ENCODE measurements at regions not wholly inside any gene's neighbourhood (a gene's known extent, or its start where the extent isn't known, plus 50 kb on each side); places are given as distances from the start of the nearest gene placed in this dataset.

GRCh38 chr2:71933467-71934319, 214.0 kb downstream of the CYP26B1 start:
- TF ChIP-seq CTCF (IDR thresholded peaks at IDR 0.05), result no peak
- no peak for ATAC-seq (ENCODE audit: insufficient number of reproducible peaks, low FRiP score, low read depth)
- H3K27me3 ChIP-seq (replicated peaks; ENCODE audit: insufficient read depth), result no peaks in the 10 kb centered on the region
- H3K27ac ChIP-seq, result no peak overlapping the region
- DNase-seq (ENCODE audit: low spot score), result no peak
- H3K4me3 ChIP-seq, result no peak overlapping the region
- H3K4me1 ChIP-seq (ENCODE audit: control insufficient read depth in 1 of 2, low read depth in 2 of 2), result peaks cover 4 to 19% of the 10 kb centered on the region in 2 donors
- H3K36me3 ChIP-seq, result no peaks in the 10 kb centered on the region
- H3K9me3 ChIP-seq, result no peaks in the 10 kb centered on the region

DNA sequence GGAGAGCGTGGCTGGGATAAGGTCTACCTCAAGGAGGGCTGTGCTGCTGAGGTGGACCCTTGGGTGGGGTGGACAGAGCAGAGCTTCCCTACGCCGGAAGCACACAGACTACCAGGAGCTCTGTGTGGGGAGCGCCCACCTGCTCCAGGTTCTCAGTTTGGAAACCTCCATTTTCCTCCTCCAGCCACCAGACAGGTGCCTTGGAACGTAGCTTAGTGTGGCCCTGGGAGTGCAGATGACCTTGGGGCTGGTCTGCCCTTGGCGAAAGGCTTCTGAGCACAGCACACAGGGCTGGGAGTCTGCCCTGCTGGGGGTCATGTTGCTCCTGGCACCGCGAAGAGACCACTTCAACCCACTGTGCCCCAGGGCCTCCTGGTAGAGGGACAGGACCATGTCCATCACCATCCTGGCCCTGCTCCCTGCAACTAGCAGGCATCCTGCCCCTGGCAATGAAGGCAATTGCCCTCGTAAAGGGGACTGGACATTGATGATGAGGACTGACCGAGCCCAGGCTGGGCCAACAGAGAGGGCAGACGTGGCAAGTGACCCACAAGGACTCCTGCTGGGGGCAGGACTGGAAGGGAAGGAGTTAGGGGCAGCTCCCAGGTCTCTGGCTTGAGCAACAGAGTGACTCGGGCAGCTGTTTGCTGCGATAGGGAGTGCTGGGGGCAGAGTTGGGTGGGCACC, 214.7 kb downstream of the CYP26B1 start:
- Histone ChIP-seq H3K9me3 (no peaks in the 10 kb centered on the region), H3K36me3 (no peaks in the 10 kb centered on the region), H3K27me3 (replicated peaks; ENCODE audit: insufficient read depth) (no peaks in the 10 kb centered on the region), H3K27ac (no peak overlapping the region), H3K4me1 (ENCODE audit: control insufficient read depth in 1 of 2, low read depth in 2 of 2) (peaks cover 4 to 19% of the 10 kb centered on the region in 2 donors), H3K4me3 (no peak overlapping the region)
- ATAC-seq (ENCODE audit: insufficient number of reproducible peaks, low FRiP score, low read depth) (no peak), DNase-seq (ENCODE audit: low spot score) (no peak)
- no peak for TF ChIP-seq CTCF (IDR thresholded peaks at IDR 0.05)

- H3K9me3 ChIP-seq, result no peaks in the 10 kb centered on the region
- TF ChIP-seq CTCF (IDR thresholded peaks at IDR 0.05), result no peak
- H3K27me3 ChIP-seq (replicated peaks; ENCODE audit: insufficient read depth), result no peaks in the 10 kb centered on the region
- H3K4me1 ChIP-seq (ENCODE audit: control insufficient read depth in 1 of 2, low read depth in 2 of 2), result peaks cover 4 to 19% of the 10 kb centered on the region in 2 donors
- no peak for ATAC-seq (ENCODE audit: insufficient number of reproducible peaks, low FRiP score, low read depth)
- H3K4me3 ChIP-seq, result no peak overlapping the region
- no peaks in the 10 kb centered on the region for H3K36me3 ChIP-seq
- no peak for DNase-seq (ENCODE audit: low spot score)
- H3K27ac ChIP-seq, result no peak overlapping the region
Measured at GRCh38 chr2:71932037-71932779, 215.5 kb downstream of the CYP26B1 start.

- H3K4me3 ChIP-seq, result no peak overlapping the region
- H3K36me3 ChIP-seq, result no peaks in the 10 kb centered on the region
- H3K27me3 ChIP-seq (replicated peaks; ENCODE audit: insufficient read depth), result no peaks in the 10 kb centered on the region
- DNase-seq (ENCODE audit: low spot score), result no peak
- no peak for ATAC-seq (ENCODE audit: insufficient number of reproducible peaks, low FRiP score, low read depth)
- peaks cover 4 to 7% of the 10 kb centered on the region in 2 donors for H3K4me1 ChIP-seq (ENCODE audit: control insufficient read depth in 1 of 2, low read depth in 2 of 2)
- no peak overlapping the region for H3K27ac ChIP-seq
- no peaks in the 10 kb centered on the region for H3K9me3 ChIP-seq
- no peak for TF ChIP-seq CTCF (IDR thresholded peaks at IDR 0.05)
Measured at GRCh38 chr2:71930049-71930681, 217.5 kb downstream of the CYP26B1 start.

DNA sequence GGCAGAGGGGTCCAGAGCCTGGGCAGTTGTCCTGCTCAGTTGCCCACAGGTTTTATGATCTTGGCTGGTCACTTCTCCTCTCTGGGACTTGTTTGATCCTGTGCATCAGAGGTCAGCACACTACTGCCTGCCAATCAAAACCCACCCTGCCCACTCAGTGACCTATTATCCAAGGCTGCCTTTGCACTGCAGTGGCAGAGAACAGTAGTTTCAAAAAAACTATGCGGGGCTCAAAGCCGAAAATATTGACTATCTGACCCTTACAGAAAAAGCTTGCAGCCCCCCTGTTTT, 218.2 kb downstream of the CYP26B1 start:
- Histone ChIP-seq H3K36me3 (no peaks in the 10 kb centered on the region), H3K9me3 (no peaks in the 10 kb centered on the region), H3K27ac (no peak overlapping the region), H3K27me3 (replicated peaks; ENCODE audit: insufficient read depth) (no peaks in the 10 kb centered on the region), H3K4me1 (ENCODE audit: control insufficient read depth in 1 of 2, low read depth in 2 of 2) (no peaks in the 10 kb centered on the region), H3K4me3 (no peak overlapping the region)
- DNase-seq (ENCODE audit: low spot score) (no peak), ATAC-seq (ENCODE audit: insufficient number of reproducible peaks, low FRiP score, low read depth) (no peak)
- no peak for TF ChIP-seq CTCF (IDR thresholded peaks at IDR 0.05)

All from thoracic aorta (tissue), 2 donors.